HG02763 (cell line): ENCODE measurements at regions not wholly inside any gene's neighbourhood (a gene's known extent, or its start where the extent isn't known, plus 50 kb on each side); places are given as distances from the start of the nearest gene placed in this dataset.
"Not testable (repeated sequence)": the region's sequence is repeated elsewhere in the genome, so short reads cannot be mapped to it uniquely, and the experiment has no call there.

Experiments
- ATAC-seq: cut with Tn5 transposase; IDR thresholded peaks from one replicate; pipeline ENCODE4 v1.9.1; 2021; ENCODE audit warnings: mild to moderate bottlenecking, moderate library complexity; ENCODE audit not compliant: unreplicated experiment

- ATAC-seq = no peak
These were observed 202.6 kb upstream of the VCX start for GRCh38 chrX:7640392-7640791.

GRCh38 chrX:7638078-7638710, 204.8 kb upstream of the VCX start:
- no peak for ATAC-seq

DNA sequence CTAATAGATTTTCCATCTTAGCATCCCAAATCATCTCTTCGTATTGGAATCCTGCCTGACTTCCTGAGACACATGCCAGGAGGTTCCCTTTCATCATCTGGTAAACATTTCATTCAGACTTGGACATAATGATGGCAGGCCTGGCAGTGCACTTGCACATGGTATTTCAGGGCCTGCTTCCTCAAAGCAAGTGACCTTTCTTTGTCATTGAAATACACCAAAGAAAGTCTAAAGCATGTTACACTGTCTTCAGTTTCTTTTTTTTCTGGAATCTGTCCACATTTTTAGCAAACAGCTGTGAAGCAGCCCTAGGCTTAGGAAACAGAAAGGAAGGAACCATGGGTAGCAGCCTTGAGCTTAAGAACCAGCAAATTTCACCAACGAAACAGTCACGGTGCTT, 205.9 kb upstream of the VCX start:
- no peak for ATAC-seq

GRCh38 chrX:7635604-7636003, 207.4 kb upstream of the VCX start:
- no peak for ATAC-seq

DNA sequence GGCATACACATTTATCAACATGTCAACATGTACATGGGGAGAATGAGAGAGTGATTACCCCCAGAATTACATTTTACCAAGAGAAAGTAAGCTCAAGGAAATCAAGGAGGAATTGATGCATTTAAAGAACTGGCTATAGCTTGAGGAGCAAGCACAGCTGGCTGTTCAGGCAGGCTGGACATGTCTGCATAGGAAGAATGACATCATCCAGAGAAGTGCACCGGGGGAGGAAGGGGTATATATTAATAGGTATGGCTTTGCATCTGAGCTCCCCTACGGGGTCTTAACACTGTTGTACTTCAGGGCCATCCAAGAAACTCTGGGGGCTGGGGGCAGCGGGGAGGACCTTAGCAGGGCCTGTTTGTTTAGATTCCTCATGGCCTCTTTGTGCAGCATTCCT, 222.4 kb upstream of the VCX start:
- no peak for ATAC-seq

DNA sequence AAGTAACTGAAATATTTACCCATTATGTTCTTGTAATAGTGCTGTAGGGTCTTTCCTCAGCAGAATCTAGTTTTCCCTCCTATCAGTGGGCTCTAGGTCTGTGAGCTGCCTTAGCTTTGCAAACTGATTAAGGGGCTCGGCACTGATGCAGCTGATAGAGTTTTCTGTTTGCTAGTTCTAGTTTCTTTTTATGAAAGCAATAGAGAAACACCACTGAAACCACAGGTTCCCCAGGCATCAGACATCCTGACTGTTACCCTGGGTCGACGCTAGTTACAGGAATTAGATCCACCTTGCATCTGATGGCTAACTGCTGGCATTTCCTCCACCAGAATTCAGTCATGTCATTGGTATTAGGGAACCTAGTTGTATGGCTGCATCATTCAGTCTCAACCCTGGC, 225.0 kb upstream of the VCX start:
- ATAC-seq = no peak

DNA sequence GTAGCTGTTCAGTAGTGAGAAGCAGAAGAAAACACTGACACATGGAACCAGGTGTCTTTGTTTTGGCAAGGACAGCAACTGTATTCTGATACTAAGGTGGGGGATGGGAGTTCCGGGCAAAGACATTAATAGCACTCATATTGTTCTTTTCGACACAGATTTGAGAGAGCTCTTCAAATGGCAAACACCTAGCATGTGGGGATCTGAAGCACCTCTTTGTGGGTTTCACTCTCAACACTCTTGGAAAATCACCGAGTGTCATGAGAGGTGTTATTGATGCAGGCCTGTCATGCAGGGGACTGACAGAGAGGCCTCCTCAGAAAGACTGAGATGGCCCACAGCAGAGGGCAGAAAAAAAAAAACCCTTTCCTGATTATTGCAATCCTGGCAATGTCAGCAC, 228.4 kb upstream of the VCX start:
- no peak for ATAC-seq

DNA sequence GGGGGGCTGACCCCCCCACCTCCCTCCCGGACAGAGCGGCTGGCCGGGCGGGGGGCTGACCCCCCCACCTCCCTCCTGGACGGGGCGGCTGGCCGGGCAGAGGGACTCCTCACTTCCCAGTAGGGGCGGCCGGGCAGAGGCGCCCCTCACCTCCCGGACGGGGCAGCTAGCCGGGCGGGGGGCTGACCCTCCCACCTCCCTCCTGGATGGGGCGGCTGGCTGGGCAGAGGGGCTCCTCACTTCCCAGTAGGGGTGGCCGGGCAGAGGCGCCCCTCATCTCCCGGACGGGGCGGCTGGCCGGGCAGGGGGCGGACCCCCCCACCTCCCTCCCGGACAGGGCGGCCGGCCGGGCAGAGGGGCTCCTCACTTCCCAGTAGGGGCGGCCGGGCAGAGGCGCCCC, 234.3 kb upstream of the VCX start:
- not testable (repeated sequence) for ATAC-seq

GRCh38 chrX:7606039-7606652, 236.8 kb upstream of the VCX start:
- no peak for ATAC-seq

GRCh38 chrX:7603387-7603786, 239.6 kb upstream of the VCX start:
- ATAC-seq = no peak

DNA sequence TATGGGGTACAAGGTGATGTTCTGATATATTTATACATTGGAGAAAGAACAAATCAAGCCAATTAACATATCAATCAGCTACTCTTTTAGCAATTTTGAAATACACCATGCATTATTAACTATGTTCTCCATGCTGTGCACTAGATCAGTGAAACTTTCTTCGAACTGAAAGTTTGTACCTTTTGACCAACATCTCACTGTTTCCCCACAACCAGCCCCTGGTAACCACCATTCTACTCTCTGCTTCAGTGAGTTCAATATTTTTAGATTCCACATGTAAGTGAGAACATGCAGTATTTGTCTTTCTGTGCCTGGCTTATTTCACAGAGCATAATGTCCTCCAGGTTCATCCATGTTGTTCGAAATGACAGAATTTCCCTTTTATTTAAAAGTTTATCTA, 246.1 kb upstream of the VCX start:
- ATAC-seq = no peak

DNA sequence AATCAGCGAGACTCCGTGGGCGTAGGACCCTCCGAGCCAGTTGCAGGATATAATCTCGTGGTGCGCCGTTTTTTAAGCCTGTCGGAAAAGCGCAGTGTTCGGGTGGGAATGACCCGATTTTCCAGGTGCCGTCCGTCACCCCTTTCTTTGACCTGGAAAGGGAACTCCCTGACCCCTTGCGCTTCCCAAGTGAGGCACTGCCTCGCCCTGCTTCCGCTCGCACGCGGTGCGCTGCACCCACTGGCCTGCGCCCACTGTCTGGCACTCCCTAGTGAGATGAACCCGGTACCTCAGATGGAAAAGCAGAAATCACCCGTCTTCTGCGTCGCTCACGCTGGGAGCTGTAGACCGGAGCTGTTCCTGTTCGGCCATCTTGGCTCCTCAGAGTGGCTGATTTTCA, 249.6 kb upstream of the VCX start:
- ATAC-seq = not testable (repeated sequence)

DNA sequence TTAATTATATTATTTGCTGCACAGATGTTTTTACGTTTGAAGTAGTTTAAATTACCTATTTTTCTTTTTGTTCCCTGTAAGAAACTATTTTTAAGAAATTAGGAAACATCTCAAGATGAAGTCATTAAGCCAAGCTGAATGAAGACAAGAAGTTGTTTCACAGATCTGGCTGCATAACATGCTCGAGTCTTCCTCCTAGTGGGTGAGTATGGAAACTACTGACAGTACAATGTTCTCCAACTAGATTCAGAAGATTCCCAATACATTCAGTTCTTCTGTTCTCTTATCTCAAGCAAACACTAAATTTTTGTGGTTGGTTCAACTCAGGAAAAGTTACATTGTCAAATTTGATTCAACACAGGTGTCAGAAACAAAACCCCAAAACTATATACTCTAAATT, 256.8 kb upstream of the VCX start:
- ATAC-seq = peak; percentile 66

DNA sequence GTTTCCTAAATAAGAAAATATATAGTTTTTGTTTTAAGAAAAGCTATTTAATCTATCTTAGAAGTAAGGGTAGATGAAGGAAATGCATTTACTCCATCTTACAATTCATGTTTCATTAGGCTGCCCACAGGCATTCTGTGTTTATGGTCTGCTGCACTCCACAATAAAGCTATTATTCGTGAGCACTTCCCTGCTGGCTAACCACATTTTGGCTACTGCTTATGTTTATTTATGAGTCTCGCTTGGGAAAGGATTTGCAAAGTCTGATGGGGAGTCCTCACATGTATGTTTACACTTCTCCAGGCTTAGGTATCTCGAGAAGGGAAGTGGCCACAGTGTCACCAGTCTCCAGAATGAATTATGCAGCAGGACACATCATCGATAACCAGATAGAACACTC, 260.8 kb upstream of the VCX start:
- no peak for ATAC-seq

DNA sequence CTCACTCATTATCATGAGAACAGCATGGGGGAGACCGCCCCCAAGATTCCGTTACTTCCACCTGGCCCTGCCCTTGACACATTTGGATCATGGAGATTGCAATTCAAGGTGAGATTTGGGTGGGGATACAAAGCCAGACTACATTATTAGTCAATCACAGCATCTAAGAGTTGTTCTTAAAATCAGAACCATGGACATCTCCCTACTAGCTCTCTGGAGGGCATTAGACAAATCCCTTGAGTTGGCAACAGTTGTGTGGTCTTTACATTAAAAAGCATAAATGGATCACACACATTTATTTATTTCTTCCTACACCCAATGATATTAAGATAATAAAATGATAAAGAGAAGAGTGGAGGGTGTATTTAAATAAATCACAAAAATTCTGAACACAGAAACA, 262.8 kb upstream of the VCX start:
- ATAC-seq = no peak

- no peak for ATAC-seq
These were observed 268.6 kb upstream of the VCX start for GRCh38 chrX:7574325-7574724.

DNA sequence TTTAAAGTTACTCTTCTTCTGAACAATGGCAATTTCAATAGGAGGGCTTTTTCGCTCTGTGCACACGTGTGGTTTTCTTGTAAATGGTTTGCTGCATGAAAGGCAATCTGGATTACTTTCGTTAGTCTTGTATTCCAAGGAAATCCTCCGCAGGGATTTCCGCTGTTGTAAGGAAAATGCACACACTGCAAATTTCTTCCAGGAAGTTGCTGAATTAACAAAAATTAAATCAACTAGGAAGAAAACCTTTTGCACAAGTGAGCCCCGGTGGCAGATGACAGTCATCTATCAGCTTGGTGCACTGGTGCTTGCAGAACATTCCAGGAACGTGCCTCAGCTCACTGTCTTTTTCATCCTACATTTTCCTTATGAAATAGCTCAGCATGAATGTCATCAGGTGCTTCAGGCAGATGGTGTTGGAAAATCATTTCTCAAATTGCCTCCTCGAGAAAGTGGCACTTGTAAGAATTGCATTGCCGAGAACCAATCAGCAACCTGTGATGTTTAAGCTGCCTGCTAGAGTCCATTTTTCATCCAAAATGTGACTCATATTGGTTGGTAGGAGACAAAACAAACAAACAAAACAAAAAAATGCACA, 272.4 kb upstream of the VCX start:
- no peak for ATAC-seq

GRCh38 chrX:7568597-7568996, 274.4 kb upstream of the VCX start:
- ATAC-seq = no peak

DNA sequence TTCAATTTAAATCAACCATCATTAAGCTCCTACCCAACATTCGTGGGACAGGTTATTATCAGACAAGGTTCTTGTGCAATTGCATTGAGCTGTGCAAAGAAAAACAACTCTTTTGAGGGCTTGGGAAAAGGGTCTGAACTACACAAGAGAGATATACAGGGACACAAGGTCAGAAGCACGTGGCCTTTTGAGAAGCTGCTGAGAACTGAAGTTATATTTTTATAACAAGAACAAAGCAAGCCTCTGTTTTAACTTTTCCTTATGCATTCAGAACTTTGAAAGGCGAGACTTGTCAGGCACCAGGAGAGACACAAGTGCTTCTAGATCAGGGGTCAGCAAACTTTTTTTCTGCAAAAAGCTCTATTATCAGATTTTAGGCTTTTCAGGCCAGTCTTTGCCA, 274.8 kb upstream of the VCX start:
- no peak for ATAC-seq

- no peak for ATAC-seq
These were observed 290.2 kb upstream of the VCX start for GRCh38 chrX:7552760-7553159.

DNA sequence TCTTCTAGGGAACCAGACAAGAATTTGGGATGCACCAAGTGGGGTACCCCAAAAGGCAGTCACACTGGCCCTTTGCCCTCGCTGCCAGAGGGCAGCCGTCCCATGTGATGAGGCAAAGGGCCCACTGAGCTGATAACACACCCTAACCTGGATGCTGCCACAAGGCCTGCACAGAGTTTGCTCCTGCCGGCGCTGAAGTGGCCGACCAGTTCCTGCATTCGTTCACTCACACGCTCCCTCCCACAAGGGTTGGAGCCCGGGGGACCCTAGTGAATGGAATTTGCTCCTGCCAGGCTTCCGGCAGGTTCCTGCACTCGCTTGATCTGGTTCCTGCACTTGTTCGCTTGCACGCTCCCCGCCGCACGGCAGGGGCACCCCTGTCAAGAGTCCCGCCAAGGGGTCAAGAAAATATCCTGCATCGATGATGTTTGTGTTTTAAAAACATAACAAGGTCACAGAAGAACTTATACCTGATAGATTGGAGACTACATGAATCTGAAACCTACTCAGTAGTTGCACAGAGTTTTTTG, 296.4 kb upstream of the VCX start:
- no peak for ATAC-seq

GRCh38 chrX:7545564-7545963, 297.4 kb upstream of the VCX start:
- no peak for ATAC-seq
